Brain microvascular endothelial cell (primary cell): ENCODE measurements at regions not wholly inside any gene's neighbourhood (a gene's known extent, or its start where the extent isn't known, plus 50 kb on each side); places are given as distances from the start of the nearest gene placed in this dataset.

Source experiments
- DNase-seq: peaks from one replicate; pipeline ENCODE4 v3.0.0-alpha.2; 2020
- H3K27ac ChIP-seq: fragments of 250-450 bp; sonication (Bioruptor Pico); 2 replicates; pipeline ENCODE4 v1.5.1; 2020; ENCODE audit warnings: mild to moderate bottlenecking, moderate library complexity
- H3K27me3 ChIP-seq: fragments of 250-450 bp; sonication (Bioruptor Pico); replicated peaks from 2 replicates; pipeline ENCODE4 v1.5.1; 2020; ENCODE audit warnings: mild to moderate bottlenecking
- H3K36me3 ChIP-seq: fragments of 250-450 bp; sonication (Bioruptor Pico); replicated peaks from 2 replicates; pipeline ENCODE4 v1.5.1; 2020; ENCODE audit warnings: mild to moderate bottlenecking
- H3K4me3 ChIP-seq: 2 replicates; pipeline ENCODE4 v1.5.1; 2011; ENCODE audit warnings: low read depth, mild to moderate bottlenecking, control low read depth, low read length, moderate library complexity
- in situ Hi-C: cut with HindIII; loops from 2 replicates; pipeline ENCODE4 v1.10.0; 2017; ENCODE audit warnings: low sequenced_read_pairs, low pct_ligation_motif_present
- TF ChIP-seq, protein P1 (sequence below): IDR thresholded peaks from 2 replicates; pipeline ENCODE4 v1.5.1; 2011; ENCODE audit warnings: low read depth, mild to moderate bottlenecking, moderate library complexity, low read length, control low read depth, inconsistent platforms; ENCODE audit errors: missing control alignments

DNA sequence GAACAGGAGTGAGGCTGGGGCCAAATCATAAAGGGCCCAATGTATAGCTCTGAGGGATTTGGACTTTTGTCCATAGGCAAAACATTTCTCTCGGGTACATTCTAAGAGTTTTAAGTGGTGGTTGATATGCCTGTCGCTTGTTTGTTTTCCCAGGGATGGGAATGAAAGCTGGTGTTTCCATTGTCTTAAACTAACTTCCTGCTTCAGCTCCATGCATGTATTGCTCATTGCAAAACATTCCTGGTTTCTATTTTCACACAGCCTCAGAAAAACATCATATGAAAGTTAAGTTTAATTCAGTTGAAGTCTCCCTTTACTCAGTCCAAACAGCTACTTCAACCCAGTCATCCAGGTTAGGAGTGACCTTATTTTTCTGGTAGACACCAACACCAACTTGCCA lies 235.0 kb downstream of the ACTL7B start:
- in situ Hi-C loops = no loop called here
- H3K27me3 ChIP-seq = no peaks in the 10 kb centered on the region
- H3K27ac ChIP-seq = peak overlapping the region; percentile 48
- TF ChIP-seq, protein P1, sequence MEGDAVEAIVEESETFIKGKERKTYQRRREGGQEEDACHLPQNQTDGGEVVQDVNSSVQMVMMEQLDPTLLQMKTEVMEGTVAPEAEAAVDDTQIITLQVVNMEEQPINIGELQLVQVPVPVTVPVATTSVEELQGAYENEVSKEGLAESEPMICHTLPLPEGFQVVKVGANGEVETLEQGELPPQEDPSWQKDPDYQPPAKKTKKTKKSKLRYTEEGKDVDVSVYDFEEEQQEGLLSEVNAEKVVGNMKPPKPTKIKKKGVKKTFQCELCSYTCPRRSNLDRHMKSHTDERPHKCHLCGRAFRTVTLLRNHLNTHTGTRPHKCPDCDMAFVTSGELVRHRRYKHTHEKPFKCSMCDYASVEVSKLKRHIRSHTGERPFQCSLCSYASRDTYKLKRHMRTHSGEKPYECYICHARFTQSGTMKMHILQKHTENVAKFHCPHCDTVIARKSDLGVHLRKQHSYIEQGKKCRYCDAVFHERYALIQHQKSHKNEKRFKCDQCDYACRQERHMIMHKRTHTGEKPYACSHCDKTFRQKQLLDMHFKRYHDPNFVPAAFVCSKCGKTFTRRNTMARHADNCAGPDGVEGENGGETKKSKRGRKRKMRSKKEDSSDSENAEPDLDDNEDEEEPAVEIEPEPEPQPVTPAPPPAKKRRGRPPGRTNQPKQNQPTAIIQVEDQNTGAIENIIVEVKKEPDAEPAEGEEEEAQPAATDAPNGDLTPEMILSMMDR = no peak
- peak; percentile 55 for DNase-seq
- H3K36me3 ChIP-seq = no peaks in the 10 kb centered on the region
- H3K4me3 ChIP-seq = no peak overlapping the region

DNA sequence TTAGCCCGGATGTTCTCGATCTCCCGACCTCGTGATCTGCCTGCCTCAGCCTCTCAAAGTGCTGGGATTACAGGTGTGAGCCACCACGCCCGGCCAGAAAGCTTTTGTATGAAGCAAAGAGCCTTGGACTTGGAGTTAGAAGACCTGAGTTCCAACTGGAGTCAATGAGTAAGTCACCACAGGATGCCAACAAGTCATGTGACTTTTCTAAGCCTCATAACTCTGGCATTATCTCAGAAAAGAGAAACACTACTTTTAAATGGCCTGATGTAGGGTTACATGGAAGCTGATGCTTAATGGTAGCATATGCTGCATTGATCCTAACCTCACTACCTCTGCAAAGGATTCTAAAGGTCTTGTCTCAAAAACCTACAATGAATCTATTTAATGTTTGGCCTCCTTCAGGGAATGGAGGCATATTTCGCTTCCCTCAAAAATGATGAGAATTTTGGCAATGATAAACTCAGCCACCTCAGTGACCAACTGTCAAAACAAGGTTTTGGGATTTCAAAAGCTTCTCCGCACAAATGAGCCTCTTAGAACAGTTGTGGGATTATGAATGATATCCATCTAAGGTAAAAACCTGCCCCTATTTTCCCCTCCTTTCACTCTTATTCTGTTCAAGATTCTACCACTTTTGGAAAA lies 236.8 kb downstream of the ACTL7B start:
- no peaks in the 10 kb centered on the region for H3K36me3 ChIP-seq
- TF ChIP-seq, protein P1 = no peak
- peak; percentile 30 for DNase-seq
- no peaks in the 10 kb centered on the region for H3K27me3 ChIP-seq
- in situ Hi-C loops = no loop called here
- H3K4me3 ChIP-seq = no peak overlapping the region
- no peak overlapping the region for H3K27ac ChIP-seq

DNA sequence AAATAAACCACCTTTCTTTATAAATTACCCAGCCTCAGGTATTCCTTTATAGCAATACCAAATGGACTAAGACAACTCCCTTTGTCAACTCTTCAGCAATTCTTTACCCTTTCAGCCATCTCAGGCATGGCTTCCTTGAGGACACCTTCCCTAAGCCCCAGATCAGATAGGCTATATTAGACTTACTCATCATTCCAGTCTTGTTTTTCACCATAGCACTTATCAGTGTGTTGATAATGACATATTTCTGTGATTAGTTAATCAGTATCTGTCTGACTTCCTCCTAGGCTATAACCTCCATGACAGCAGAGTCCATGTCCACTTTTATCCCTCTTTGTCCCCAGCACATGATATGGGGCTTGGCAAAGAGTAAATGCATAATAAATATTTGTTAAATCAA lies 238.1 kb downstream of the ACTL7B start:
- peak; percentile 21 for DNase-seq
- TF ChIP-seq, protein P1 = no peak
- Histone ChIP-seq H3K36me3 (no peaks in the 10 kb centered on the region), H3K27me3 (no peaks in the 10 kb centered on the region), H3K27ac (no peak overlapping the region), H3K4me3 (no peak overlapping the region)
- in situ Hi-C loops = no loop called here

DNA sequence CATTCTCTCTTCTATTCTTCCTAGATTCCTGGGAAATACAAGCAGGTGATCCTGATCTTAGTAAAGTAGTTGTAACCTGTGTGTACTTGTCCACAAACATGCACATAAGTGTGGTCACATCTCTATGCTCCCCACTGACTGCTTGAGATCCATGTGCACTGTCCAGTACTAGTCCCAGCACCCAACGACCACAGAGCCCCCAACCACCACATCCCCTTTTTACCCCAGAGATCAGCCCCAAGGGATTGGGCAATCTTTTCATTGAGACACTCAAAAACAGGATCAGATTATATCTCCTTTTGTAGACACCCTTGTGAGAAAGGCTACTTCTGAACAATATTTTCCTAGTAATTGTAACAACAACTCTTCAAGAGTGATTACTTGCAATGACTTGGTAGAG lies 240.6 kb downstream of the ACTL7B start:
- DNase-seq = no peak
- H3K4me3 ChIP-seq = no peak overlapping the region
- in situ Hi-C loops = no loop called here
- H3K27me3 ChIP-seq = no peaks in the 10 kb centered on the region
- no peak overlapping the region for H3K27ac ChIP-seq
- TF ChIP-seq, protein P1 = no peak
- no peaks in the 10 kb centered on the region for H3K36me3 ChIP-seq

DNA sequence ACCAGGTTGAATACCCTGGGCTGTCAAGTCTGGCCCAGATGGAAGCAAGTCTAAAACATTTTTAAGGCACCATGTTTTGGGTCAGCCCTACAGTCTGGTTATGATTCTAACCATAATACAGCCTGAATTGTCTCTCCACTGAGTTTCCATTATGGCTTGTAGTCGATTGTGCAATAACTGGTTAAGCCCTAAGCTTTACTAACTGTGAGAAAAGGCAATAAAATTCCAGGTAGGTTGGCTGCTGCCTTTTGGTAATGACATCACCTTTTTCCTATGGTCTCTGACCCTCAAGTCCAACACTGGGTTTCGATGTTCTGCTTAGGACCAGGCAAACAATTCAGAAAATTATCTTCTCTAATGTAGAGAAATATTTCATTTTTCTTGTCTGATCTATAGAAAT lies 243.3 kb downstream of the ACTL7B start:
- Histone ChIP-seq H3K27me3 (no peaks in the 10 kb centered on the region), H3K4me3 (no peak overlapping the region), H3K36me3 (no peaks in the 10 kb centered on the region), H3K27ac (no peak overlapping the region)
- no peak for DNase-seq
- in situ Hi-C loops = no loop called here
- TF ChIP-seq, protein P1 = no peak

DNA sequence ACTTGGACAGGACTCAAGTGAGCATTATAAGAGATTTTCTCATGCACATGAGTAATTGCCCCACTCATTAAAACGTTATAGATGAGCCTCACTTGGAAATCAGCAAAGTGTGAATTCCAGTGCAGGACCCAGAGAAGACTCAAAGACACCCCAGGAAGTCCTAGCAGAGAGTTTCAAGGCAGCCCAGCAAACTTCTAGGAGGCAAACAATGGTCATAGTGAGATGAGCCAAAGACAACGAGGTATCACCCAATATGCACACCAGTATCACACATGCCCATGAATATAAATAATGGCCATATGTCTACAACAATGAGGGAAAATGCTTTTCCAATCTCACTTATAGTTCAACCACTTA lies 245.9 kb downstream of the ACTL7B start:
- no peak for DNase-seq
- in situ Hi-C loops = no loop called here
- TF ChIP-seq, protein P1 = no peak
- no peak overlapping the region for H3K4me3 ChIP-seq
- no peaks in the 10 kb centered on the region for H3K36me3 ChIP-seq
- H3K27me3 ChIP-seq = no peaks in the 10 kb centered on the region
- H3K27ac ChIP-seq = no peak overlapping the region
